ENCODE measurements at regions not wholly inside any gene's neighbourhood (a gene's known extent, or its start where the extent isn't known, plus 50 kb on each side); places are given as distances from the start of the nearest gene placed in this dataset.
"Not testable (repeated sequence)": the region's sequence is repeated elsewhere in the genome, so short reads cannot be mapped to it uniquely, and the experiment has no call there.

GRCh38 chr5:100688834-100689233, 153.7 kb downstream of the FAM174A start:
- H3T11ph ChIP-seq (ENCODE audit: low read length); H3K4me1 Mint-ChIP-seq; H2AK5ac ChIP-seq (ENCODE audit: insufficient read length, low read length); H3K9me3 Mint-ChIP-seq; H3K23ac ChIP-seq (ENCODE audit: insufficient read length, low read depth, low read length); H3K27me3 Mint-ChIP-seq (ENCODE audit: low read depth); H2BK5ac ChIP-seq (ENCODE audit: insufficient read length, low read length); H2BK12ac ChIP-seq (ENCODE audit: insufficient read length, low read depth, low read length); H4K91ac ChIP-seq (ENCODE audit: insufficient read length, low read depth, low read length); H2BK20ac ChIP-seq (ENCODE audit: low read depth, low read length, poor library complexity, severe bottlenecking); H4K20me1 ChIP-seq (ENCODE audit: control insufficient read depth, insufficient read depth, insufficient read length); H2AFZ ChIP-seq (ENCODE audit: low read length); H3K36me3 Mint-ChIP-seq (ENCODE audit: insufficient read depth in 1 of 3, low read depth in 3 of 3); H4K5ac ChIP-seq (ENCODE audit: insufficient read length, low read depth, low read length); H3K79me2 ChIP-seq (ENCODE audit: insufficient read depth, low read length); H3K27ac Mint-ChIP-seq; H3K23me2 ChIP-seq (ENCODE audit: insufficient read length, low read depth, low read length, poor library complexity, severe bottlenecking); H3K27me3 ChIP-seq (ENCODE audit: insufficient read depth, low read length); H4K8ac ChIP-seq (replicated peaks; ENCODE audit: insufficient read length, low read depth, low read length); H3K14ac ChIP-seq (ENCODE audit: insufficient read depth, low read length); H3K18ac ChIP-seq (ENCODE audit: insufficient read length, low read depth, low read length); H3K9me3 ChIP-seq (ENCODE audit: control insufficient read depth, low read depth, low read length); H3K56ac ChIP-seq (ENCODE audit: insufficient read length, low read depth, low read length); H3K9ac ChIP-seq (ENCODE audit: extremely low read depth, insufficient read length, low read length); H3K4me3 Mint-ChIP-seq; H2BK120ac ChIP-seq (ENCODE audit: low read depth, low read length, poor library complexity, severe bottlenecking); H3K4me1 ChIP-seq (ENCODE audit: insufficient read depth, low read length); H3K79me1 ChIP-seq (ENCODE audit: insufficient read depth, low read depth, low read length, poor library complexity, severe bottlenecking); H2BK15ac ChIP-seq (ENCODE audit: low read depth, low read length); H3K27ac ChIP-seq (ENCODE audit: insufficient read length, low read depth, low read length); H3K4me2 ChIP-seq (ENCODE audit: insufficient read depth, insufficient read length, low read length); H3K4ac ChIP-seq (ENCODE audit: low read depth, low read length); DNase-seq: not testable (repeated sequence)
- no CpG with 5 or more reads among the region's 26 CpGs for WGBS (ENCODE audit: extremely low coverage, insufficient read length, low lambda C conversion rate)

Data from H9 (cell line).